IMR-90 (cell line): ENCODE measurements at regions not wholly inside any gene's neighbourhood (a gene's known extent, or its start where the extent isn't known, plus 50 kb on each side); places are given as distances from the start of the nearest gene placed in this dataset.

ENCODE experiments used
- BHLHE40 ChIP-seq: fragments of 150-350 bp; IDR thresholded peaks from 2 replicates; pipeline ENCODE4 v1.6.1; 2016; ENCODE audit warnings: mild to moderate bottlenecking, low read depth, low read length
- CEBPB ChIP-seq: IDR thresholded peaks from 2 replicates; pipeline ENCODE4 v1.6.1; 2012; ENCODE audit warnings: low read depth, low read length, improper control_type of control experiment
- CTCF ChIP-seq: conservative IDR thresholded peaks from 2 replicates; pipeline ENCODE4 v1.5.1; 2012; ENCODE audit warnings: mild to moderate bottlenecking, low read depth, low read length, improper control_type of control experiment
- MAFK ChIP-seq: IDR thresholded peaks from 2 replicates; pipeline ENCODE4 v1.6.1; 2012; ENCODE audit warnings: low read depth, low read length, improper control_type of control experiment
- MXI1 ChIP-seq: IDR thresholded peaks from 2 replicates; pipeline ENCODE4 v1.6.1; 2012; ENCODE audit warnings: low read depth, mild to moderate bottlenecking, low read length, moderate library complexity, borderline replicate concordance
- POLR2A ChIP-seq: IDR thresholded peaks from 2 replicates; pipeline ENCODE4 v1.6.1; 2012; ENCODE audit warnings: mild to moderate bottlenecking, low read depth, low read length
- RAD21 ChIP-seq: IDR thresholded peaks from 2 replicates; pipeline ENCODE4 v1.6.1; 2012; ENCODE audit warnings: low read length, improper control_type of control experiment
- RCOR1 ChIP-seq: IDR thresholded peaks from 2 replicates; pipeline ENCODE4 v1.6.1; 2012; ENCODE audit warnings: mild to moderate bottlenecking, low read length, improper control_type of control experiment; ENCODE audit not compliant: insufficient replicate concordance
- SMC3 ChIP-seq: fragments of 150-350 bp; IDR thresholded peaks from 2 replicates; pipeline ENCODE4 v1.6.1; 2016; ENCODE audit warnings: low read depth, mild to moderate bottlenecking, antibody characterized with exemption, low read length, moderate library complexity
- USF2 ChIP-seq: fragments of 150-350 bp; IDR thresholded peaks from 2 replicates; pipeline ENCODE4 v1.6.1; 2017; ENCODE audit warnings: mild to moderate bottlenecking, antibody characterized with exemption, low read length, low read depth

- TF ChIP-seq CTCF, result no peak
- TF ChIP-seq POLR2A, result no peak
- TF ChIP-seq CEBPB, result no peak
- no peak for TF ChIP-seq RCOR1
- TF ChIP-seq RAD21, result no peak
- no peak for TF ChIP-seq BHLHE40
- no peak for TF ChIP-seq USF2
- no peak for TF ChIP-seq SMC3
- TF ChIP-seq MXI1, result no peak
- TF ChIP-seq MAFK, result no peak
Measured at GRCh38 chr15:81786776-81787175, 259.0 kb downstream of the MEX3B start.
